ENCODE measurements at regions not wholly inside any gene's neighbourhood (a gene's known extent, or its start where the extent isn't known, plus 50 kb on each side); places are given as distances from the start of the nearest gene placed in this dataset.

DNA sequence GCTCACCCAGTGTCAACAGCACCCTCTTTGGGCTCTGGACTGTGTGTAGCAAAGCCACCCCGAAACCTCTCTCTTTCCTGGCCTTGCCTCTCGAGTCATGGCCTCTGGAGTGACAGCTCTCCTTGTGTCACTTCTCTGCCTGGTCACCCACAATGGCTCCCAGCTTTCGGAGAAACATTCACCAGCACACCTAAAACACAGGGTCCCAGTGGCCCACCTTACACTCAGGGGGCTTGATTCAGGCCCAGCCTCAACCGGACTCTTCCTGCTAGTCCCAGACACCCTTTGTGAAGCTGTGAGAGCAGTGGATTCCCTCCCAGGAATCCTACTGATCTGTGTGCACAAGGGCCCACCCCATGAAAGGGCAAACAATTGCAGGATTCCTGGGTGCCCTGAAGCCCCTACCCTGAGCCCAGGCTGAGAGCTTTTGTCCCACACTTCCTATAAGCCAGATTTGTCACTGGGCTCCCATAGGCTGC is 137.2 kb upstream of the HAAO start:
- WGBS, 2 donors (ENCODE audit: low coverage in 1 of 2) = 77% methylated on average over 4 of the region's 4 CpGs; no CpG with 5 or more reads in 1 of the 2 donors
- no peaks in the 10 kb centered on the region for H3K27me3 ChIP-seq
- peak overlapping the region; percentile 87 to 92 (median 88) for H3K27ac ChIP-seq
- TF ChIP-seq, protein P1, sequence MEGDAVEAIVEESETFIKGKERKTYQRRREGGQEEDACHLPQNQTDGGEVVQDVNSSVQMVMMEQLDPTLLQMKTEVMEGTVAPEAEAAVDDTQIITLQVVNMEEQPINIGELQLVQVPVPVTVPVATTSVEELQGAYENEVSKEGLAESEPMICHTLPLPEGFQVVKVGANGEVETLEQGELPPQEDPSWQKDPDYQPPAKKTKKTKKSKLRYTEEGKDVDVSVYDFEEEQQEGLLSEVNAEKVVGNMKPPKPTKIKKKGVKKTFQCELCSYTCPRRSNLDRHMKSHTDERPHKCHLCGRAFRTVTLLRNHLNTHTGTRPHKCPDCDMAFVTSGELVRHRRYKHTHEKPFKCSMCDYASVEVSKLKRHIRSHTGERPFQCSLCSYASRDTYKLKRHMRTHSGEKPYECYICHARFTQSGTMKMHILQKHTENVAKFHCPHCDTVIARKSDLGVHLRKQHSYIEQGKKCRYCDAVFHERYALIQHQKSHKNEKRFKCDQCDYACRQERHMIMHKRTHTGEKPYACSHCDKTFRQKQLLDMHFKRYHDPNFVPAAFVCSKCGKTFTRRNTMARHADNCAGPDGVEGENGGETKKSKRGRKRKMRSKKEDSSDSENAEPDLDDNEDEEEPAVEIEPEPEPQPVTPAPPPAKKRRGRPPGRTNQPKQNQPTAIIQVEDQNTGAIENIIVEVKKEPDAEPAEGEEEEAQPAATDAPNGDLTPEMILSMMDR (IDR thresholded peaks at IDR 0.05) = no peak
- no peak for TF ChIP-seq POLR2AphosphoS5 (IDR thresholded peaks at IDR 0.05)
- no peak for TF ChIP-seq POLR2A (IDR thresholded peaks at IDR 0.05)
- no peak for TF ChIP-seq EP300 (IDR thresholded peaks at IDR 0.05; ENCODE audit: low read depth)
- H3K9me3 ChIP-seq = no peaks in the 10 kb centered on the region
- H3K36me3 ChIP-seq = no peaks in the 10 kb centered on the region
- no peak for DNase-seq
- H3K4me1 ChIP-seq = peaks cover 62 to 82% (median 74%) of the 10 kb centered on the region in 4 donors
- intact Hi-C loops (cut with DNase I; ENCODE audit: low total_unique reads) = loop anchor here (10.0 kb wide), 1 partner anchor 95 kb away; no protein-coding TSS in a partner anchor
- in situ Hi-C loops (cut with MboI; ENCODE audit: low pct_ligation_motif_present in 1 of 4, low pct_unique_long_range_greater_than_20kb in 1 of 4, low sequenced_read_pairs in 3 of 4) = loop anchor here in 2 of 4 donors (25.0 kb wide), 1 partner anchor 92 kb away; no protein-coding TSS in a partner anchor
- H3K4me3 ChIP-seq = no peak overlapping the region

DNA sequence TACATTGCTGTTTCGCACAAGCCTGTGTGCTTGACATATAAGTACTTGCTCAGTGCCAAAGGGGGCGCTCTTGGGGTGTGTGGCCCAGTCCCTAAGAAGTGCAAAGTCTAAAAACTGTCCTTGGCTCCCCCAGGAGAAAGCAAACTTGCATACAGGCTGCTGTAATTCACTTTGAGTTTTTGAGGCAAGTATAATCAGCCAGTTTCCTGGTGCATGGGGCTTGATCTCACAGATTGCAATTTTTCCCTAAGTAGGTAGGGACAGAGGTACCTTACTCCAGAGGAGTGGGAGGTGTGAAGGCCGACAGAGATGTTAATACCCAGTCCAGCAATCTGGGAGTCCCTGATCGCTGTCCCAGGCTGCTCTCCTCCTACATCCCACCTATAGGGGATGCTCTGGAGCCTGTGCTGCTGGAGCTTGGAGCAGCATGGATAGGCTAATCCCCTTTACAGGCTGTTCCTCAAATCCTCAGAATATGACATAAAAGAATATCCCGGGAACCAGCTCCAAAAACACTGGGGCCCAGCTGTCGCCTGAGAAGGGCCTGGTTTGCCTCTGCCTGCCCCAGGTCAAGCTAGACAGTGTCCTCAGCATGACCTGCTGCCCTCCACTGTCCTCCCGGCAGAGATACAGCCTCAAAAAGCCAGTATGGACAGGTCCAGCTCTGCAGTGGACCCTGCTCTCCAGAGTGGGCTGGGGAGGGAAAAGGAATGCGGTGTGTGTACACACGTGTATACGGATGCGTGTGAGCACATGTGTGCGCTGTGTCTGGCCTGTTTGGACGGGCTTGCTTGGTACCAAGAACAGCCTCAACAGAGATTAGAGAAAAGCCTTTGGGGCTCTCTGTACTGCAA is 136.5 kb upstream of the HAAO start:
- 33 to 49% methylated on average over 1 to 13 of the region's 13 CpGs for WGBS, 2 donors (ENCODE audit: low coverage in 1 of 2)
- Histone ChIP-seq H3K27ac (peak overlapping the region; percentile 87 to 92 (median 88)), H3K27me3 (no peaks in the 10 kb centered on the region), H3K36me3 (no peaks in the 10 kb centered on the region), H3K4me3 (no peak overlapping the region), H3K9me3 (no peaks in the 10 kb centered on the region), H3K4me1 (peaks cover 68 to 87% (median 79%) of the 10 kb centered on the region in 4 donors)
- intact Hi-C loops (cut with DNase I; ENCODE audit: low total_unique reads) (loop anchor here (10.0 kb wide), 1 partner anchor 94 kb away; no protein-coding TSS in a partner anchor), in situ Hi-C loops (cut with MboI; ENCODE audit: low pct_ligation_motif_present in 1 of 4, low pct_unique_long_range_greater_than_20kb in 1 of 4, low sequenced_read_pairs in 3 of 4) (loop anchor here in 2 of 4 donors (25.0 kb wide), 1 partner anchor 92 kb away; no protein-coding TSS in a partner anchor)
- TF ChIP-seq POLR2A (IDR thresholded peaks at IDR 0.05) (no peak), EP300 (IDR thresholded peaks at IDR 0.05; ENCODE audit: low read depth) (peak; percentile 20), POLR2AphosphoS5 (IDR thresholded peaks at IDR 0.05) (peak in 1 of 3 donors; percentile 15)
- TF ChIP-seq, protein P1 (IDR thresholded peaks at IDR 0.05) = peak; percentile 33 to 74 (median 46)
- peak; percentile 79 for DNase-seq

DNA sequence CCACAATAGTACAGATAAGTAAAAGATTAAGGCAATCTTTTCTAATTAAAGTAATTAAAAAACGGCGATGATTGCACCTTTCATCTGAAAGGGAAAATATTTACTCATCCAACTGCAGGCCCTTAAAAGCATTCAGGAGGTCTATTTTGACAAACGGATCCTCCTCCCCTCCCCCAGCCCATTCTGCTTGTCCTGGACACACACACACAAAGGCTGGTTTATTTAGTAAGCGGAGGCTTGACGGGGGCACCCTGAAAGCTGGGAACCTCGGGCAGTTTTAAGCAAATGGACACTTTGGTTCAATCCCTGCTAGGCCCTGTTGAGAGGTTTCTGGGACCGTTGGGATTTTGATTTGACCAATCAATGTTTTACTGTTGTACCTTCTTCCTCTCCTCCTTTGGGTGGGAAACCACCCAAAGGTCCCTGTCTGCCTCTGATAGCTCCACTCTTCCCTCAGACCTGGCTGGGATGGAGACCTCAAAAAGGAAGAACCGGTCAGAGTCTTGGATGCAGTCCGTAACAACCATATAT is 135.8 kb upstream of the HAAO start:
- no peak for TF ChIP-seq POLR2A (IDR thresholded peaks at IDR 0.05)
- no peak for TF ChIP-seq EP300 (IDR thresholded peaks at IDR 0.05; ENCODE audit: low read depth)
- no peak for TF ChIP-seq POLR2AphosphoS5 (IDR thresholded peaks at IDR 0.05)
- TF ChIP-seq, protein P1 (IDR thresholded peaks at IDR 0.05) = no peak
- 27 to 30% methylated on average over 6 to 9 of the region's 9 CpGs for WGBS, 2 donors (ENCODE audit: low coverage in 1 of 2)
- intact Hi-C loops (cut with DNase I; ENCODE audit: low total_unique reads) = loop anchor here (10.0 kb wide), 1 partner anchor 93 kb away; no protein-coding TSS in a partner anchor
- H3K27ac ChIP-seq = peak overlapping the region; percentile 87 to 92 (median 88)
- no peaks in the 10 kb centered on the region for H3K27me3 ChIP-seq
- H3K9me3 ChIP-seq = no peaks in the 10 kb centered on the region
- no peak overlapping the region for H3K4me3 ChIP-seq
- in situ Hi-C loops (cut with MboI; ENCODE audit: low pct_ligation_motif_present in 1 of 4, low pct_unique_long_range_greater_than_20kb in 1 of 4, low sequenced_read_pairs in 3 of 4) = loop anchor here in 2 of 4 donors (25.0 kb wide), 1 partner anchor 91 kb away; no protein-coding TSS in a partner anchor
- no peaks in the 10 kb centered on the region for H3K36me3 ChIP-seq
- DNase-seq = peak; percentile 66
- peaks cover 68 to 90% (median 84%) of the 10 kb centered on the region in 4 donors for H3K4me1 ChIP-seq

Data from transverse colon (tissue), 4 donors.